HG03354 (cell line): ENCODE measurements at regions not wholly inside any gene's neighbourhood (a gene's known extent, or its start where the extent isn't known, plus 50 kb on each side); places are given as distances from the start of the nearest gene placed in this dataset.

Experiments
- ATAC-seq: cut with Tn5 transposase; IDR thresholded peaks from one replicate; pipeline ENCODE4 v1.9.1; 2021; ENCODE audit warnings: mild to moderate bottlenecking; ENCODE audit not compliant: unreplicated experiment, poor library complexity, severe bottlenecking

- ATAC-seq = no peak
Observed at GRCh38 chr2:234145511-234145910, 95.0 kb downstream of the SPP2 start.

- no peak for ATAC-seq
Observed at GRCh38 chr2:234145057-234145456, 94.6 kb downstream of the SPP2 start.

- no peak for ATAC-seq
Observed at GRCh38 chr2:234143896-234144295, 93.4 kb downstream of the SPP2 start.

- ATAC-seq = no peak
Observed at GRCh38 chr2:234142530-234142929, 92.0 kb downstream of the SPP2 start.

GRCh38 chr2:234139755-234140154 is 89.3 kb downstream of the SPP2 start:
- ATAC-seq = no peak

- no peak for ATAC-seq
Observed at GRCh38 chr2:234138836-234139235, 88.3 kb downstream of the SPP2 start.

GRCh38 chr2:234137400-234138014 is 87.0 kb downstream of the SPP2 start:
- no peak for ATAC-seq

GRCh38 chr2:234136461-234136860 is 86.0 kb downstream of the SPP2 start:
- no peak for ATAC-seq

GRCh38 chr2:234135750-234136221 is 85.3 kb downstream of the SPP2 start:
- ATAC-seq = peak; percentile 71

GRCh38 chr2:234134496-234134895 is 84.0 kb downstream of the SPP2 start:
- ATAC-seq = no peak

GRCh38 chr2:234133004-234133403 is 82.5 kb downstream of the SPP2 start:
- no peak for ATAC-seq

GRCh38 chr2:234130777-234131181 is 80.3 kb downstream of the SPP2 start:
- ATAC-seq = no peak

- no peak for ATAC-seq
Observed at GRCh38 chr2:234128606-234129005, 78.1 kb downstream of the SPP2 start.
